ENCODE measurements at regions not wholly inside any gene's neighbourhood (a gene's known extent, or its start where the extent isn't known, plus 50 kb on each side); places are given as distances from the start of the nearest gene placed in this dataset.

DNA sequence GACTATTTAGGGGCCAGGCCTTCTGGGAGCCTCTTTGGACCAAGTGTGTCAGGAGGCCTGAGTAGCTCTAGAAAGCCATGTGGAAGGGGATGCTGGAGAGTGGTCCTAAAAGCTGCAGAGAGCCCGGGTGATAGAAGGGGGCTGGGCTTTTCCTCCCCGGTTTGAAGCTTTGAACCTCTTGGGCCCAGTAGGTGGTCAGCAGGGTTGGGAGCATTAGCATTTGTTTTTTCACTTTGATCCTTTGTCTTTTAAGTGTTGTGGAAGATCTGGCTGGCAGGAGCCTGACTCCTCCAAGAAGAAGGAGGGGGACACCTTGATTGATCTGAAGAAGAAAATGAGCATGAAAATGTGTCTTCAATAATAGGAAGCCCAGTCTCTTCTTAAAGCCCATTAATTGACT lies 596.6 kb downstream of the INSC start:
- no peak for TF ChIP-seq POLR2A (IDR thresholded peaks at IDR 0.05)
- TF ChIP-seq, protein P1, sequence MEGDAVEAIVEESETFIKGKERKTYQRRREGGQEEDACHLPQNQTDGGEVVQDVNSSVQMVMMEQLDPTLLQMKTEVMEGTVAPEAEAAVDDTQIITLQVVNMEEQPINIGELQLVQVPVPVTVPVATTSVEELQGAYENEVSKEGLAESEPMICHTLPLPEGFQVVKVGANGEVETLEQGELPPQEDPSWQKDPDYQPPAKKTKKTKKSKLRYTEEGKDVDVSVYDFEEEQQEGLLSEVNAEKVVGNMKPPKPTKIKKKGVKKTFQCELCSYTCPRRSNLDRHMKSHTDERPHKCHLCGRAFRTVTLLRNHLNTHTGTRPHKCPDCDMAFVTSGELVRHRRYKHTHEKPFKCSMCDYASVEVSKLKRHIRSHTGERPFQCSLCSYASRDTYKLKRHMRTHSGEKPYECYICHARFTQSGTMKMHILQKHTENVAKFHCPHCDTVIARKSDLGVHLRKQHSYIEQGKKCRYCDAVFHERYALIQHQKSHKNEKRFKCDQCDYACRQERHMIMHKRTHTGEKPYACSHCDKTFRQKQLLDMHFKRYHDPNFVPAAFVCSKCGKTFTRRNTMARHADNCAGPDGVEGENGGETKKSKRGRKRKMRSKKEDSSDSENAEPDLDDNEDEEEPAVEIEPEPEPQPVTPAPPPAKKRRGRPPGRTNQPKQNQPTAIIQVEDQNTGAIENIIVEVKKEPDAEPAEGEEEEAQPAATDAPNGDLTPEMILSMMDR (IDR thresholded peaks at IDR 0.05) = no peak
